Spleen (tissue), 11 donors: ENCODE measurements at regions not wholly inside any gene's neighbourhood (a gene's known extent, or its start where the extent isn't known, plus 50 kb on each side); places are given as distances from the start of the nearest gene placed in this dataset.

ENCODE experiments used
- DNase-seq: peaks from one replicate; pipeline ENCODE4 v3.0.0-alpha.2; 2020
- H3K27ac ChIP-seq, 8 donors: fragments of 200-600 bp; sonication (generic) in 7 of 8; 1 replicate in 4 of 8; 2 replicates in 4 of 8; pipeline versions ENCODE4 v1.5.0 to v1.8.0; 2016 to 2021; ENCODE audit warnings: inconsistent platforms in 4 of 8, mild to moderate bottlenecking in 4 of 8, moderate library complexity in 1 of 8
- H3K27me3 ChIP-seq, 7 donors: fragments of 200-600 bp; sonication (generic) in 6 of 7; replicated peaks in 1 of 7; 1 replicate in 4 of 7; 2 replicates in 3 of 7; pipeline versions ENCODE4 v1.5.0 to v1.8.0; 2016 to 2021; ENCODE audit warnings: inconsistent platforms in 3 of 7, mild to moderate bottlenecking in 1 of 7
- H3K36me3 ChIP-seq, 6 donors: fragments of 200-600 bp; sonication (generic) in 5 of 6; 1 replicate in 4 of 6; 2 replicates in 2 of 6; pipeline versions ENCODE4 v1.5.0 to v1.8.0; 2016 to 2021; ENCODE audit warnings: inconsistent platforms in 2 of 6
- H3K4me1 ChIP-seq, 6 donors: fragments of 200-600 bp; sonication (generic) in 5 of 6; 1 replicate in 3 of 6; 2 replicates in 3 of 6; pipeline versions ENCODE4 v1.5.0 to v1.8.0; 2016 to 2021; ENCODE audit warnings: inconsistent platforms in 3 of 6
- H3K4me3 ChIP-seq, 8 donors: fragments of 200-600 bp; sonication (generic) in 7 of 8; 1 replicate in 4 of 8; 2 replicates in 4 of 8; pipeline versions ENCODE4 v1.5.0 to v1.8.0; 2016 to 2021; ENCODE audit warnings: inconsistent platforms in 4 of 8, mild to moderate bottlenecking in 4 of 8, moderate library complexity in 2 of 8
- H3K9me3 ChIP-seq, 8 donors: fragments of 200-600 bp; sonication (generic) in 7 of 8; 1 replicate in 4 of 8; 2 replicates in 4 of 8; pipeline versions ENCODE4 v1.5.0 to v1.8.0; 2016 to 2021; ENCODE audit warnings: inconsistent platforms in 4 of 8
- CTCF ChIP-seq, 11 experiments: fragments of 200-600 bp in 7 of 11; fragments of 450-650 bp in 4 of 11; sonication (generic) in 4 of 11; IDR thresholded peaks in 8 of 11; conservative IDR thresholded peaks in 3 of 11; 1 replicate in 7 of 11; 2 replicates in 4 of 11; pipeline versions ENCODE4 v1.4.0 to v1.8.0; 2016 to 2021; ENCODE audit warnings: antibody characterized with exemption in 11 of 11, inconsistent platforms in 4 of 11, mild to moderate bottlenecking in 1 of 11
- POLR2A ChIP-seq, 3 donors: fragments of 450-650 bp; IDR thresholded peaks; one replicate each; pipeline ENCODE4 v1.5.1; 2017; ENCODE audit warnings: antibody characterized with exemption in 3 of 3, mild to moderate bottlenecking in 1 of 3
- POLR2AphosphoS5 ChIP-seq, 3 donors: sonication (generic); formaldehyde crosslinking; IDR thresholded peaks; one replicate each; pipeline ENCODE4 v1.5.1; 2017; ENCODE audit warnings: antibody characterized with exemption in 3 of 3
- WGBS, 5 donors: extraction: QIAGEN DNeasy Blood & Tissue Kit in 3 of 5; methylation state at CpG; one replicate each; pipeline versions ENCODE4 v1.1.5 to v1.1.7; 2013 to 2018; 5-methylcytosine and 5-hydroxymethylcytosine counted together
- intact Hi-C: fragments of 100-400 bp; cut with DNase I; formaldehyde crosslinking; loops from one replicate; pipeline ENCODE4 v1.15.0; 2023; ENCODE audit warnings: low total_unique reads
- donor health status: healthy with polysubstance abuse.
- donor health status: DM: no; HTN: no; CAD: no; lungs with moderate emphysema.
- donor health status: DM: no; HTN: no; CAD: no.
- donor health status: Bipolar disorder and iron deficiency.
- donor health status: healthy.
- donor health status: DM: no; HTN: no; CAD: no.
- donor health status: DM: yes; HTN: yes; CAD: no.

- no peak for TF ChIP-seq POLR2AphosphoS5 (IDR thresholded peaks at IDR 0.05)
- no peak for TF ChIP-seq CTCF (IDR thresholded peaks at IDR 0.05 in 8 of 11, conservative IDR thresholded peaks at IDR 0.05 in 3 of 11)
- TF ChIP-seq POLR2A (IDR thresholded peaks at IDR 0.05): no peak
- H3K9me3 ChIP-seq: peaks cover 0 to 12% (median 2%) of the 10 kb centered on the region in 8 donors
- H3K4me1 ChIP-seq: no peaks in the 10 kb centered on the region
- no peaks in the 10 kb centered on the region for H3K27me3 ChIP-seq
- no peak overlapping the region for H3K4me3 ChIP-seq
- intact Hi-C loops: no loop called here
- DNase-seq: no peak
- WGBS, 5 donors: 50 to 70% (median 66%) methylated on average over 2 of the region's 2 CpGs
- H3K27ac ChIP-seq: no peak overlapping the region
- H3K36me3 ChIP-seq: no peaks in the 10 kb centered on the region
These were observed 450.6 kb upstream of the AUTS2 start for GRCh38 chr7:69147631-69148030.

GRCh38 chr7:69149804-69150782 is 448.2 kb upstream of the AUTS2 start:
- WGBS, 5 donors: 82 to 89% (median 85%) methylated on average over 12 of the region's 12 CpGs
- TF ChIP-seq POLR2A (IDR thresholded peaks at IDR 0.05): no peak

GRCh38 chr7:69162326-69162725 is 435.9 kb upstream of the AUTS2 start:
- Histone ChIP-seq H3K36me3 (no peaks in the 10 kb centered on the region), H3K27me3 (no peaks in the 10 kb centered on the region), H3K9me3 (no peaks in the 10 kb centered on the region), H3K27ac (no peak overlapping the region), H3K4me3 (no peak overlapping the region), H3K4me1 (no peaks in the 10 kb centered on the region)
- WGBS, 5 donors: 57 to 73% (median 66%) methylated on average over 1 of the region's 1 CpG
- TF ChIP-seq POLR2A (IDR thresholded peaks at IDR 0.05): no peak
- TF ChIP-seq CTCF (IDR thresholded peaks at IDR 0.05 in 8 of 11, conservative IDR thresholded peaks at IDR 0.05 in 3 of 11): no peak
- TF ChIP-seq POLR2AphosphoS5 (IDR thresholded peaks at IDR 0.05): no peak
- intact Hi-C loops: no loop called here
- DNase-seq: no peak

More at GRCh38 chr7:69149804-69150782, 448.2 kb upstream of the AUTS2 start:
- DNase-seq: no peak
- Histone ChIP-seq H3K27me3 (no peaks in the 10 kb centered on the region), H3K27ac (no peak overlapping the region), H3K9me3 (peaks cover 0 to 12% (median 2%) of the 10 kb centered on the region in 8 donors), H3K36me3 (no peaks in the 10 kb centered on the region), H3K4me3 (no peak overlapping the region), H3K4me1 (no peaks in the 10 kb centered on the region)
- intact Hi-C loops: no loop called here

GRCh38 chr7:69162931-69163670 is 435.2 kb upstream of the AUTS2 start:
- Histone ChIP-seq H3K4me3 (no peak overlapping the region), H3K27me3 (no peaks in the 10 kb centered on the region), H3K9me3 (no peaks in the 10 kb centered on the region), H3K4me1 (no peaks in the 10 kb centered on the region), H3K36me3 (no peaks in the 10 kb centered on the region), H3K27ac (no peak overlapping the region)
- intact Hi-C loops: no loop called here
- DNase-seq: no peak
- TF ChIP-seq CTCF (IDR thresholded peaks at IDR 0.05 in 8 of 11, conservative IDR thresholded peaks at IDR 0.05 in 3 of 11) (no peak), POLR2AphosphoS5 (IDR thresholded peaks at IDR 0.05) (no peak), POLR2A (IDR thresholded peaks at IDR 0.05) (no peak)
- 75 to 83% (median 77%) methylated on average over 8 of the region's 8 CpGs for WGBS, 5 donors
